Stimulated activated CD8-positive, alpha-beta memory T cell treated with anti-CD3 and anti-CD28 coated beads, Interleukin-7, amount 100 ng/mL, for 1 hour (primary cell): ENCODE measurements at regions not wholly inside any gene's neighbourhood (a gene's known extent, or its start where the extent isn't known, plus 50 kb on each side); places are given as distances from the start of the nearest gene placed in this dataset.
"Not testable (repeated sequence)": the region's sequence is repeated elsewhere in the genome, so short reads cannot be mapped to it uniquely, and the experiment has no call there.

Experiments
- DNase-seq, 2 donors: peaks; one replicate each; pipeline ENCODE4 v3.0.0-alpha.2; 2020; ENCODE audit warnings: low read depth in 2 of 2

GRCh38 chr1:146883190-146883589, 54.9 kb upstream of the NBPF12 start:
- not testable (repeated sequence) for DNase-seq

GRCh38 chr1:146881096-146881495, 57.0 kb upstream of the NBPF12 start:
- DNase-seq = not testable (repeated sequence)

- DNase-seq = not testable (repeated sequence)
Observed at GRCh38 chr1:146863799-146864319, 74.3 kb upstream of the NBPF12 start.

- DNase-seq = not testable (repeated sequence)
Observed at GRCh38 chr1:146853147-146853546, 85.0 kb upstream of the NBPF12 start.

GRCh38 chr1:146850352-146850889, 87.7 kb upstream of the NBPF12 start:
- not testable (repeated sequence) for DNase-seq

GRCh38 chr1:146838725-146839124, 99.4 kb upstream of the NBPF12 start:
- not testable (repeated sequence) for DNase-seq

GRCh38 chr1:146826957-146827356, 111.2 kb upstream of the NBPF12 start:
- DNase-seq = not testable (repeated sequence)

- not testable (repeated sequence) for DNase-seq
Observed at GRCh38 chr1:146794236-146794635, 143.9 kb upstream of the NBPF12 start.

GRCh38 chr1:146792725-146793124, 145.4 kb upstream of the NBPF12 start:
- DNase-seq = not testable (repeated sequence)

- not testable (repeated sequence) for DNase-seq
Observed at GRCh38 chr1:146784212-146784940, 153.7 kb upstream of the NBPF12 start.

- DNase-seq = not testable (repeated sequence)
Observed at GRCh38 chr1:146781235-146781634, 156.9 kb upstream of the NBPF12 start.

- DNase-seq = not testable (repeated sequence)
Observed at GRCh38 chr1:146777826-146778602, 160.1 kb upstream of the NBPF12 start.

GRCh38 chr1:146774988-146775387, 163.1 kb upstream of the NBPF12 start:
- not testable (repeated sequence) for DNase-seq

GRCh38 chr1:146774271-146774670, 163.9 kb upstream of the NBPF12 start:
- DNase-seq = not testable (repeated sequence)

GRCh38 chr1:146771409-146771808, 166.7 kb upstream of the NBPF12 start:
- DNase-seq = not testable (repeated sequence)

- not testable (repeated sequence) for DNase-seq
Observed at GRCh38 chr1:146770998-146771397, 167.1 kb upstream of the NBPF12 start.

- not testable (repeated sequence) for DNase-seq
Observed at GRCh38 chr1:146763234-146763633, 174.9 kb upstream of the NBPF12 start.

- not testable (repeated sequence) for DNase-seq
Observed at GRCh38 chr1:146756858-146757257, 181.3 kb upstream of the NBPF12 start.

- not testable (repeated sequence) for DNase-seq
Observed at GRCh38 chr1:146748686-146749085, 189.4 kb upstream of the NBPF12 start.

- not testable (repeated sequence) for DNase-seq
Observed at GRCh38 chr1:146731981-146732680, 206.0 kb upstream of the NBPF12 start.

GRCh38 chr1:146729642-146730344, 208.3 kb upstream of the NBPF12 start:
- DNase-seq = not testable (repeated sequence)
